Psoas muscle (tissue), 7 donors: ENCODE measurements at regions not wholly inside any gene's neighbourhood (a gene's known extent, or its start where the extent isn't known, plus 50 kb on each side); places are given as distances from the start of the nearest gene placed in this dataset.
A peak's percentile ranks its signal among the peaks of the same experiment; 100 is the strongest.
"Not testable (repeated sequence)": the region's sequence is repeated elsewhere in the genome, so short reads cannot be mapped to it uniquely, and the experiment has no call there.

ENCODE experiments used
- ATAC-seq, 4 donors: fragments of 200-7000 bp; cut with Tn5 transposase; one replicate each; pipeline ENCODE4 v1.9.1; 2020; ENCODE audit warnings: moderate library complexity in 3 of 4, mild to moderate bottlenecking in 2 of 4
- DNase-seq, 2 donors: peaks; one replicate each; pipeline ENCODE4 v3.0.0-alpha.2; 2020
- H3K27ac ChIP-seq: fragments of 200-600 bp; one replicate; pipeline ENCODE4 v1.8.0; 2022
- H3K27me3 ChIP-seq, 3 donors: fragments of 200-600 bp in 1 of 3; one replicate each; pipeline versions ENCODE4 v1.6.1 to v1.8.0; 2013 to 2022; ENCODE audit warnings: low read length in 2 of 3, mild to moderate bottlenecking in 2 of 3, moderate library complexity in 1 of 3; ENCODE audit not compliant: insufficient read depth in 3 of 3
- H3K36me3 ChIP-seq, 2 donors: fragments of 200-600 bp in 1 of 2; one replicate each; pipeline versions ENCODE4 v1.6.1 to v1.8.0; 2013 to 2022; ENCODE audit warnings: low read depth in 1 of 2, mild to moderate bottlenecking in 1 of 2, moderate library complexity in 1 of 2; ENCODE audit not compliant: insufficient read depth in 1 of 2
- H3K4me1 ChIP-seq: fragments of 200-600 bp; one replicate; pipeline ENCODE4 v1.8.0; 2022
- H3K4me3 ChIP-seq: fragments of 200-600 bp; one replicate; pipeline ENCODE4 v1.8.0; 2022; ENCODE audit warnings: mild to moderate bottlenecking
- H3K9me3 ChIP-seq: fragments of 200-600 bp; one replicate; pipeline ENCODE4 v1.8.0; 2022
- WGBS, 3 donors: extraction: QIAGEN DNeasy Blood & Tissue Kit; methylation state at CpG; one replicate each; pipeline versions ENCODE4 v1.1.6 to v1.1.7; 2013; 5-methylcytosine and 5-hydroxymethylcytosine counted together
- intact Hi-C, 2 donors: fragments of 100-400 bp; cut with DNase I; formaldehyde crosslinking; loops; one replicate each; pipeline versions ENCODE4 v1.11.0 to v1.14.2; 2022
- TF ChIP-seq, protein P1 (sequence below): fragments of 200-600 bp; IDR thresholded peaks from one replicate; pipeline ENCODE4 v1.8.0; 2022; ENCODE audit warnings: antibody characterized with exemption
- donor health status: healthy with polysubstance abuse.
- donor health status: DM: no; HTN: no; CAD: no; lungs with moderate emphysema.
- donor health status: Bipolar disorder and iron deficiency.
- donor health status: healthy.
- donor health status: DM: yes; HTN: yes; CAD: no.
- donor health status: DM: no; HTN: no; CAD: no.
- donor health status: DM: yes; HTN: yes; CAD: no.

- no peak for ATAC-seq
- 86 to 92% (median 89%) methylated on average over 3 of the region's 3 CpGs for WGBS, 3 donors
- DNase-seq = no peak
- H3K4me1 ChIP-seq = no peaks in the 10 kb centered on the region
- H3K36me3 ChIP-seq = no peaks in the 10 kb centered on the region
- H3K27ac ChIP-seq = no peak overlapping the region
- no peak overlapping the region for H3K4me3 ChIP-seq
- TF ChIP-seq, protein P1, sequence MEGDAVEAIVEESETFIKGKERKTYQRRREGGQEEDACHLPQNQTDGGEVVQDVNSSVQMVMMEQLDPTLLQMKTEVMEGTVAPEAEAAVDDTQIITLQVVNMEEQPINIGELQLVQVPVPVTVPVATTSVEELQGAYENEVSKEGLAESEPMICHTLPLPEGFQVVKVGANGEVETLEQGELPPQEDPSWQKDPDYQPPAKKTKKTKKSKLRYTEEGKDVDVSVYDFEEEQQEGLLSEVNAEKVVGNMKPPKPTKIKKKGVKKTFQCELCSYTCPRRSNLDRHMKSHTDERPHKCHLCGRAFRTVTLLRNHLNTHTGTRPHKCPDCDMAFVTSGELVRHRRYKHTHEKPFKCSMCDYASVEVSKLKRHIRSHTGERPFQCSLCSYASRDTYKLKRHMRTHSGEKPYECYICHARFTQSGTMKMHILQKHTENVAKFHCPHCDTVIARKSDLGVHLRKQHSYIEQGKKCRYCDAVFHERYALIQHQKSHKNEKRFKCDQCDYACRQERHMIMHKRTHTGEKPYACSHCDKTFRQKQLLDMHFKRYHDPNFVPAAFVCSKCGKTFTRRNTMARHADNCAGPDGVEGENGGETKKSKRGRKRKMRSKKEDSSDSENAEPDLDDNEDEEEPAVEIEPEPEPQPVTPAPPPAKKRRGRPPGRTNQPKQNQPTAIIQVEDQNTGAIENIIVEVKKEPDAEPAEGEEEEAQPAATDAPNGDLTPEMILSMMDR = no peak
- intact Hi-C loops = no loop called here
- no peaks in the 10 kb centered on the region for H3K9me3 ChIP-seq
- no peaks in the 10 kb centered on the region for H3K27me3 ChIP-seq
Observed at GRCh38 chr6:140340795-140341194, 966.3 kb upstream of the CITED2 start.

GRCh38 chr6:140339084-140339483 lies 964.6 kb upstream of the CITED2 start:
- H3K27ac ChIP-seq, H3K4me1 ChIP-seq, intact Hi-C loops, H3K9me3 ChIP-seq, ATAC-seq, H3K27me3 ChIP-seq, H3K36me3 ChIP-seq, DNase-seq, H3K4me3 ChIP-seq: not testable (repeated sequence)
- WGBS, 3 donors = 92 to 98% (median 96%) methylated on average over 2 of the region's 2 CpGs

DNA sequence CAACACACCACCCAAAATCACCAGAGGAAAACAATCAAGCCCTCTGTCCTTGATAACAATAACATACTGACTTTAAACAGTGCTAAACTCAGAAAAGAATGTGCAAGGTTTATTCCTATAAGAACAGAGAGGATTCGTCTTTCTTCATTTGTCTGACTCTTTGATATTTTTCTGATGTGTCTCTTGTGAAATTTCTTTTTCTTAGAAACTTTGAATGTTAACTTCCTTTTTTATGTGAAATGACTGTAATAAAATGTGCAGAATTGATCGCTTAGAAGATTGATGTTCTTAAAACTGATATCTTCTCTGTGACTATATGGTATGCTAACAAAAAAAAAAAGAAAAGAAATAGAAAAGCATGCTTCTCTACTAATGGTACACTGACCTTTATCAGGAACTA lies 947.4 kb upstream of the CITED2 start:
- no peak overlapping the region for H3K4me3 ChIP-seq
- H3K9me3 ChIP-seq = peaks cover 8% of the 10 kb centered on the region
- no peak for DNase-seq
- H3K36me3 ChIP-seq = no peaks in the 10 kb centered on the region
- no peak for ATAC-seq
- WGBS, 3 donors = 74 to 89% (median 75%) methylated on average over 2 of the region's 2 CpGs
- no peak overlapping the region for H3K27ac ChIP-seq
- TF ChIP-seq, protein P1 = no peak
- intact Hi-C loops = no loop called here
- no peaks in the 10 kb centered on the region for H3K27me3 ChIP-seq
- peaks cover 30% of the 10 kb centered on the region for H3K4me1 ChIP-seq

DNA sequence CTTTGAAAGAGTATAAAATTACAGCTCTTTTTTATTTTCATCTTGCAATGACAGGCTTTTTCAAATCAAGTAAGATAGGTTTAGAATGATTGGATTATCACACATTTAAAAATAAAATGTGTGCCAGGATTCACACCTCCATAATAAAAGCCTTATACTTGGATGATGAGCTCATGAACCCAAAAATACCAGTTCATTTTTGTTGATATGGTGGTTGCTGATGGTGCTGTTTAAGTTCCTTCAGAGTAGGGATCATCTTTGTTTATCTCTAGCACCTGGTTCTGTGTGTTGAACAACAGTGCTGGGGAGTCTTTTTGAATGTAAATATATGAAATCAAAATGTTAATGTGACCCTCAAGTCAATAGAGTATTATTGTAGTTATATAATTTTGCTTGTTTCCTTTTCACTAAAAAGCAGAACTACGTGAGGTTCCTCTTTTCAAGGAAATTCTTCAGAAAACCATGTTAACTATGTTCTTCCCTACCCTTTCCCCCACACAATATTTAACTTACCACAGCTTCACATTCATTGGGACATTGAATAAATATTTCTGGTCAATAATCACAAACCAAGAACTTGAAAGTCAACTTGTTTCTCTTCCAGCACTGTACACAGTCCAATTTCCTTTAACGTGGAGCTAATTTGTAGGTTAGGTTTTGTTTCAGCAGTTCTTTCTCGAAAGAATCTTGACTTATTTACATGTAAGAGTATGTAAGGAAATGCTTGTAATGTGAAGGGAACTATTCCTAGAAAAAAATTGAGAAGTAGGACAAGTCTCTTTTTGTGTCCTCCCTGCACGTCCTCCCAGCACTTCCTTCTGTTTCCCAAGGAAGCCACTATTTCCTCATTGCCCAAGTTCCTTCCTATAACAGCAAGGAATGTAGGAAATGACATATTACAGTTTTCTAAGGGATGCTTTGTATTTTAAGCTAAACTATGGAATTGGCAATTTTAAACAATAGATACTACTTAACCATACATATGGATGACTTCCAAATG lies 945.9 kb upstream of the CITED2 start:
- intact Hi-C loops = no loop called here
- no peaks in the 10 kb centered on the region for H3K27me3 ChIP-seq
- H3K4me3 ChIP-seq = no peak overlapping the region
- no peaks in the 10 kb centered on the region for H3K36me3 ChIP-seq
- peaks cover 8% of the 10 kb centered on the region for H3K9me3 ChIP-seq
- peaks cover 30% of the 10 kb centered on the region for H3K4me1 ChIP-seq
- ATAC-seq = no peak
- peak overlapping the region; percentile 47 for H3K27ac ChIP-seq
- no peak for DNase-seq
- 31 to 46% (median 39%) methylated on average over 4 of the region's 4 CpGs for WGBS, 3 donors
- TF ChIP-seq, protein P1 = no peak

DNA sequence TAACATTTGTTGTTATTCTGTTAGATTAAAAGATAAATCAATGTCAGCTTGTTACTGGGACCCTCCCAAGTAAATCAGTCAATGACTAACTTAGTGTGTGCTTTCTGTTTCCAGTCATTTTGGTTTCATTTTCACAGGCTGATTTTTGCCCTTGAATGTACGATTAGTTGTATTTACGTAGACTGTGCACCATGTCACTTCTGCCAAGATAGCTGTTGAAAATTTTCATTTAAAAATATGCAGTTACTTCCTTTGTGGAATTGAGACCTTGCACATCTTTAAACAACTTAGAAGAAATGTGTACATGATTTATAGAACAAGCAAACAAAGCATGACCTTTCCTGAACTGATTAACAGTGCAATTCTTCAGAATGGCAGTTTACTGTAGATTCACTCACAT lies 944.8 kb upstream of the CITED2 start:
- Histone ChIP-seq H3K9me3 (no peaks in the 10 kb centered on the region), H3K4me3 (peak overlapping the region; percentile 30), H3K27ac (peak overlapping the region; percentile 47), H3K27me3 (no peaks in the 10 kb centered on the region), H3K4me1 (peaks cover 30% of the 10 kb centered on the region), H3K36me3 (no peaks in the 10 kb centered on the region)
- intact Hi-C loops = no loop called here
- ATAC-seq (no peak), DNase-seq (no peak)
- TF ChIP-seq, protein P1 = no peak
- 25 to 47% (median 31%) methylated on average over 2 of the region's 2 CpGs for WGBS, 3 donors
